ENCODE measurements at regions not wholly inside any gene's neighbourhood (a gene's known extent, or its start where the extent isn't known, plus 50 kb on each side); places are given as distances from the start of the nearest gene placed in this dataset.

DNA sequence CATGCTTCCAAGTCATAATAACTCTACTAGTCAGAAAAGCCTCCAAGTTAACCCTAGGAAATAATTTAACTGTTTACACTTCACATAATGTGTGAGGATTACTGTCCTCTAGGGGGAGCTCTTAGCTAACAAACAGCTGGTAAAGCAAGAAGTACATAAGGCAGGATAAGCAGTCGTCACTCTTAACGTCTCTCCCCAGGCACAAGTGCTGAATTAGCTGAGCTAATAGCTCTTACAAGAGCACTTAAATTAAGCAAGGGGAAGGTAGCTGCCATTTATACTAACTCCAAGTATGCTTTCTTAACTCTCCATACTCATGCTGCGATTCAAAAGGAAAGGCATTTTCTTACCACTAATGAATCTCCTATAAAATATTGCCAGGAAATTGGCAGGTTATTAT lies 79.3 kb upstream of the TSPAN11 start:
- 34 to 35% methylated on average over 3 of the region's 3 CpGs for WGBS, 2 experiments
- H3K4me3 ChIP-seq (ENCODE audit: insufficient read depth, low read depth, low read length): no peak overlapping the region
- no peaks in the 10 kb centered on the region for H3K9me3 ChIP-seq (ENCODE audit: control insufficient read depth, low read length)
- H3K27me3 ChIP-seq (ENCODE audit: control insufficient read depth, insufficient read depth, low read length, poor library complexity, severe bottlenecking): no peaks in the 10 kb centered on the region
- H3K4me1 ChIP-seq (ENCODE audit: control insufficient read depth, insufficient read depth, low read length): no peaks in the 10 kb centered on the region
- no peaks in the 10 kb centered on the region for H3K36me3 ChIP-seq (ENCODE audit: control insufficient read depth, insufficient read depth, low read length)
- H3K27ac ChIP-seq (ENCODE audit: insufficient read depth, low read depth, low read length, poor library complexity, severe bottlenecking): no peak overlapping the region

DNA sequence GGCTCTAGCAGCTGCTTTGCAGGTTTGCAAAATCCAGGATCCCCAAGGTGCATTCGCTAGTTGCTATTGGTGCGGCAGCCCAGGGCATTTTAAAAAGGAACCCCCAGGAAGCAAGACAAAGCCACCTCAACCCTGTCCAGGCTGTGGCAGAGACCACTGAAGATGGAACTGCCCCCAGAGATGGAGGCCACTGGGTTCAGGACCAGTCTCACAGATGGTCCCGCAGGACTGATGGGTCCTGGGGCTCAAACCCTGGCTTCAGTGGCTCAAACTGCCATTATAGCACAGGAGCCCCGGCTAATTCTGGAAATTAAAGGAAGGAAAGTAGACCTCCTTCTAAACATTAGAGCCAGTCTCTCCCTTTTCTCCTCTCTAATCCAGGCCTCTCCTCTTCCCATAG lies 79.8 kb upstream of the TSPAN11 start:
- no peaks in the 10 kb centered on the region for H3K27me3 ChIP-seq (ENCODE audit: control insufficient read depth, insufficient read depth, low read length, poor library complexity, severe bottlenecking)
- WGBS, 2 experiments: 81 to 82% methylated on average over 4 of the region's 4 CpGs
- no peak overlapping the region for H3K4me3 ChIP-seq (ENCODE audit: insufficient read depth, low read depth, low read length)
- no peaks in the 10 kb centered on the region for H3K9me3 ChIP-seq (ENCODE audit: control insufficient read depth, low read length)
- no peak overlapping the region for H3K27ac ChIP-seq (ENCODE audit: insufficient read depth, low read depth, low read length, poor library complexity, severe bottlenecking)
- H3K4me1 ChIP-seq (ENCODE audit: control insufficient read depth, insufficient read depth, low read length): no peaks in the 10 kb centered on the region
- H3K36me3 ChIP-seq (ENCODE audit: control insufficient read depth, insufficient read depth, low read length): no peaks in the 10 kb centered on the region

DNA sequence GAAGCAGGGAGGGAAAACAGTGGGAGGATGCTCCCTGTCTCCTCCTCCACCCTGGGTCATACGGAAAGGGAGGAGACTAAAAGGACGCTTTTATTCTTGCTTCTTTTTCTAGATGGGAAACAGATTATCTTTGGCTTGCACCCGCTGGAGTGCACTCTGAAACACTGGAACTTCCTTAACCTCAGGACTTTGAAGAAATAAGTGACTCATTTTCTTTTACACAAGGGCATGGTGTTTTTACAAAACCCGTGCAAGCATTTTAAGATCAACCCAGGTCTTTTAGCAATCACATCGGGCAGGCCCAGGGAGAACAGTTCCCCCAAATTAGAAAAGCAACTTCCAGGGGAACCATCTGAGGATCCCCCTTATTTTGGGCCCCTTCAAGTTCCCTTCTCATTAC lies 80.9 kb upstream of the TSPAN11 start:
- no peaks in the 10 kb centered on the region for H3K36me3 ChIP-seq (ENCODE audit: control insufficient read depth, insufficient read depth, low read length)
- H3K4me3 ChIP-seq (ENCODE audit: insufficient read depth, low read depth, low read length): no peak overlapping the region
- 93 to 94% methylated on average over 5 of the region's 5 CpGs for whole genome bisulfite sequencing, 2 experiments
- no peaks in the 10 kb centered on the region for H3K27me3 ChIP-seq (ENCODE audit: control insufficient read depth, insufficient read depth, low read length, poor library complexity, severe bottlenecking)
- H3K4me1 ChIP-seq (ENCODE audit: control insufficient read depth, insufficient read depth, low read length): no peaks in the 10 kb centered on the region
- no peak overlapping the region for H3K27ac ChIP-seq (ENCODE audit: insufficient read depth, low read depth, low read length, poor library complexity, severe bottlenecking)
- no peaks in the 10 kb centered on the region for H3K9me3 ChIP-seq (ENCODE audit: control insufficient read depth, low read length)

DNA sequence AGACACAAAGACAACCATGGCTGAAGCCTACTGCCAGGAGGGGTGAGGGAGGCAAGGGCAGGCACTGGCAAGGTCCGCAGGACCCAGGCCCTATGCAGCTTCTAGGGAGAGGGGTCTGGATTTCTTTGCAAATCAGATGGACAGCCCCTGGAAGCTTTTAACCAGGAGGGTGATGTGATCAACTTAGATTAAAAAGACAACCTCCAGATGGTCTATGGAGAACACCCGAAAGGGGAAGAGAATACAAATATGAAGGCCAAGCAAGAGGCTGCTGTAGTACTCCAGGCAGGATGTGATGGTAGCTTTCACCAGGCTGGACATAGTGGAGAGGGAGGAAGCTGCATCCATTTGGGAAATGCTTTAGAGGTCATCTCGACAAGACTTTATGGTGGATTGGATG lies 83.3 kb upstream of the TSPAN11 start:
- WGBS, 2 experiments: 91 to 95% methylated on average over 3 of the region's 3 CpGs
- H3K36me3 ChIP-seq (ENCODE audit: control insufficient read depth, insufficient read depth, low read length): no peaks in the 10 kb centered on the region
- no peaks in the 10 kb centered on the region for H3K9me3 ChIP-seq (ENCODE audit: control insufficient read depth, low read length)
- H3K4me3 ChIP-seq (ENCODE audit: insufficient read depth, low read depth, low read length): no peak overlapping the region
- H3K27me3 ChIP-seq (ENCODE audit: control insufficient read depth, insufficient read depth, low read length, poor library complexity, severe bottlenecking): no peaks in the 10 kb centered on the region
- H3K4me1 ChIP-seq (ENCODE audit: control insufficient read depth, insufficient read depth, low read length): no peaks in the 10 kb centered on the region
- H3K27ac ChIP-seq (ENCODE audit: insufficient read depth, low read depth, low read length, poor library complexity, severe bottlenecking): no peak overlapping the region

DNA sequence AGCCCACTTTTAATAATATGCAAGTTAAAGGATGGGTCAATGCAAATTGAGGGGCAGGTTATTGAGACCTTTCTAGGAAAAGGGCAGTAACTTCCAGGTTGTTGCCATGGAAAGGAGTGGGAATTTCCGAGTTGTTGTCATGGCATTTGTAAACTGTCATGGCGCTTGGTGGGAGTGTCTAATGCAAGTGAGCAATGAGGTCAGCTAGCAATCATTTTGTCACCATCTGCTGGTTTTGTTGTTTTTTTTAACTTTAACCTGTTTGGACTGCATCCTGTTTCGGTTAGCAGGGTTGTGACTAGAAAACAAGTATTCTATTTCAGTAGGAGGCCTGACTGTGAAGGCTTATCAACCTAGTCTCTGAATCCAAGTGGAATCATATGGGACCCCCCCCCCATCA lies 85.8 kb upstream of the TSPAN11 start:
- Histone ChIP-seq H3K9me3 (ENCODE audit: control insufficient read depth, low read length) (no peaks in the 10 kb centered on the region), H3K27me3 (ENCODE audit: control insufficient read depth, insufficient read depth, low read length, poor library complexity, severe bottlenecking) (no peaks in the 10 kb centered on the region), H3K27ac (ENCODE audit: insufficient read depth, low read depth, low read length, poor library complexity, severe bottlenecking) (no peak overlapping the region), H3K4me1 (ENCODE audit: control insufficient read depth, insufficient read depth, low read length) (no peaks in the 10 kb centered on the region), H3K36me3 (ENCODE audit: control insufficient read depth, insufficient read depth, low read length) (no peaks in the 10 kb centered on the region), H3K4me3 (ENCODE audit: insufficient read depth, low read depth, low read length) (no peak overlapping the region)
- 97% methylated on average over 3 of the region's 3 CpGs for WGBS, 2 experiments

DNA sequence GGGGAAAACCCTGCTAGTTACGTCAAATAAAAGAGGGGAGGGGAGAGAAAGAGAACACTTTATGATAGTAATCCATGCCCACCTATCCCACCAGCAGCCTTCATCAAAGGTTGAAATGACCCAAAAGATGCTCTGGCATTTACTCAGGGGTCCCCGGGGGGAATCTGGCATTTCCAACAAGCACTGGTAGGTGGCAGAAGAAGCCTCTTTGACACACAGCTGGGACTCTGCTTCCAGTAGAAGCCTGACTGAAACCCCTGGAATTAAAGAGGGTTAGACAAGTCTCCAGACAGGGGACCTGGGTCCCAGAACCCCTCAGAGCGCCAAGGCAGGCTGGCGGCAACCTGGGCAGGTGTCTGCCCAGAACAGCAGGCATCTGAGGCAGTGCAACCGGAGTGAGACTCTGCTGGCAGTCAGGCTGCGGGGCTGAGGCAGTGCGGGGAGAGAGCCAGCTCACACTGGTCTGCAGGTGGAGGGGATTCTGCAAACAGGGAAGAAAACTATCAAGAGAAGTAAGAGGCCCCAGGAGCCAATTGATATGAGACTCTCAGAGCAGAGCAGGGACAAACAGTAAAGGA lies 85.0 kb upstream of the CAPRIN2 start:
- Histone ChIP-seq H3K9me3 (ENCODE audit: control insufficient read depth, low read length) (no peaks in the 10 kb centered on the region), H3K4me3 (ENCODE audit: insufficient read depth, low read depth, low read length) (no peak overlapping the region), H3K4me1 (ENCODE audit: control insufficient read depth, insufficient read depth, low read length) (no peaks in the 10 kb centered on the region), H3K36me3 (ENCODE audit: control insufficient read depth, insufficient read depth, low read length) (no peaks in the 10 kb centered on the region), H3K27me3 (ENCODE audit: control insufficient read depth, insufficient read depth, low read length, poor library complexity, severe bottlenecking) (no peaks in the 10 kb centered on the region), H3K27ac (ENCODE audit: insufficient read depth, low read depth, low read length, poor library complexity, severe bottlenecking) (no peak overlapping the region)
- 73 to 74% methylated on average over 7 of the region's 7 CpGs for WGBS, 2 experiments

DNA sequence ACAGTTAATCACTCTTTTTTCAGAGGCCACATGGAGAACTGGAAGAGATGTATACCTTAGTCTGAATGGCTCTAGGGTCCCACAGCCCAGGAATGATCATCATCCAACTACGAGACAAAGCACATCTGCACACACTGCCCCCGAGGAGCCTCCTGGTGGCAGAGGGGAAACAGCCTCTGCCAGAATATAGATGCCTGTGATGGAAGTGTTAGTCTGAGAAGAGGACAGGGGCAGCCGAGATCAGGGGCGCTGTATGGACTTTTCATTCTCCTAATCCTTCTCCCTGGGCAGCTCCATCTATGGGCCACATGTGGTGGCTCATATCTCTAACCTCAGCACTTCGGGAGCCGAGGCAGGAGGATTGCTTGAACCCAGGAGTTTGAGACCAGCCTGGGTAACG lies 82.8 kb upstream of the CAPRIN2 start:
- Histone ChIP-seq H3K27me3 (ENCODE audit: control insufficient read depth, insufficient read depth, low read length, poor library complexity, severe bottlenecking) (no peaks in the 10 kb centered on the region), H3K9me3 (ENCODE audit: control insufficient read depth, low read length) (no peaks in the 10 kb centered on the region)
- WGBS, 2 experiments: 62 to 67% methylated on average over 5 to 7 of the region's 7 CpGs

DNA sequence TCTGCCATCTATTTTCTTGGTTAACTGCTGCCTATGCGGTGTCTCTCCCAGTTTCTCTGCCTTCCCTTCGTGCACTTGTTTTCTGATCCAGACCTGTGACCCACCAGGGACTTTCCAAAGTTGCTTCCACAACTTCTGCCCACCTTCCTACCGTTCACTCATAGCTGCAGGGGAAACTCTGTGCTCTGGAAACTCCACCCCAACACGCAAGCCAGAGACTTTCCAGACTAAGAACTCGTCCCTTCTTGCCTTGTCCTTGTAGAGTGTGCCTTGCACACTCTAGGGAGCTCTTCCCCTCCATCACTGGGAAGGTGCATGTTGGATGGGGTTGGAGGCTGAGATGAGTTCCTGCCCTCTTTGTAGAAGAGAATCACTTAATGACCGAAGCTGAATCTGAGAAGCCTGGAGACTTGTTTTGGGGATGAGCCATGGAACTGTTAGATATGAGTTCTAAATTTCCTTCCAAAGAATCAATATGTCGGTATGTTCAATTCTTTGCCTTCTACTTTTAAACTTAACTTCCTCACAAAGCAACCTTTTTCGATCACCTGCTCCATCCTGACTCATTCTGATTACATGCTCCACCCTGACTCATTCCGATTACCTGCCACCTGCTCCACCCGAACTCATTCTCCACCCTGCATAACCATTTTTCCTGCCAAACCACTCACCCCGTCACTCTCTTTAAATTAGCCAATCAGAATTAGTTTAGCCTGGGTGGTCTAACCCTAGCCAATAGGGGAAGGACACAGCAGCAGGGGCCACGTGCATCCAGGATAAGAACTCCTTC lies 82.1 kb upstream of the CAPRIN2 start:
- Histone ChIP-seq H3K4me1 (ENCODE audit: control insufficient read depth, insufficient read depth, low read length) (no peaks in the 10 kb centered on the region), H3K4me3 (ENCODE audit: insufficient read depth, low read depth, low read length) (no peak overlapping the region), H3K27ac (ENCODE audit: insufficient read depth, low read depth, low read length, poor library complexity, severe bottlenecking) (no peak overlapping the region), H3K36me3 (ENCODE audit: control insufficient read depth, insufficient read depth, low read length) (no peaks in the 10 kb centered on the region), H3K9me3 (ENCODE audit: control insufficient read depth, low read length) (no peaks in the 10 kb centered on the region), H3K27me3 (ENCODE audit: control insufficient read depth, insufficient read depth, low read length, poor library complexity, severe bottlenecking) (no peaks in the 10 kb centered on the region)
- 84 to 85% methylated on average over 12 of the region's 12 CpGs for WGBS, 2 experiments

More for the DNA sequence above, 82.8 kb upstream of the CAPRIN2 start:
- Histone ChIP-seq H3K36me3 (ENCODE audit: control insufficient read depth, insufficient read depth, low read length) (no peaks in the 10 kb centered on the region), H3K4me1 (ENCODE audit: control insufficient read depth, insufficient read depth, low read length) (no peaks in the 10 kb centered on the region), H3K27ac (ENCODE audit: insufficient read depth, low read depth, low read length, poor library complexity, severe bottlenecking) (no peak overlapping the region), H3K4me3 (ENCODE audit: insufficient read depth, low read depth, low read length) (no peak overlapping the region)

DNA sequence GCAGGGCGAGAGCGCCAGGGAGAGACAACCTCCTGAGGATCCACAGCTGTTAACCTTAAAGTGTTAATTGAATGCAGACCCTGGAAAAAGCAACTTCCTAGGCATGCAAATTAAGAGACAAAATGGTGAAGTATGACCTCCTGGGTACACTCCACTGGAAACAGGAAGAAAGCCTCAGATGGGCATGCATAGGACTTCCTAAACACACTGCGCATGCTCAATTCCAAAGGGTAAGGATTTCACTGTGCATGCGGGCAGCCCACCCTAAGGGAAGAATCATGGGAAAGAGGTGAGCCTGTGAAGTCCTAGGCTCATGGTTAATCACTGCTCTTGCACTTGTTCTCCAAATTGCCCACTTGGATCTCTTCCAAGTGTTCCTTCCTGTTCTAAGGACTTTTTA lies 80.5 kb upstream of the CAPRIN2 start:
- Histone ChIP-seq H3K36me3 (ENCODE audit: control insufficient read depth, insufficient read depth, low read length) (no peaks in the 10 kb centered on the region), H3K4me3 (ENCODE audit: insufficient read depth, low read depth, low read length) (no peak overlapping the region), H3K27ac (ENCODE audit: insufficient read depth, low read depth, low read length, poor library complexity, severe bottlenecking) (no peak overlapping the region), H3K9me3 (ENCODE audit: control insufficient read depth, low read length) (no peaks in the 10 kb centered on the region), H3K27me3 (ENCODE audit: control insufficient read depth, insufficient read depth, low read length, poor library complexity, severe bottlenecking) (no peaks in the 10 kb centered on the region), H3K4me1 (ENCODE audit: control insufficient read depth, insufficient read depth, low read length) (no peaks in the 10 kb centered on the region)
- 92 to 96% methylated on average over 4 of the region's 4 CpGs for WGBS, 2 experiments

DNA sequence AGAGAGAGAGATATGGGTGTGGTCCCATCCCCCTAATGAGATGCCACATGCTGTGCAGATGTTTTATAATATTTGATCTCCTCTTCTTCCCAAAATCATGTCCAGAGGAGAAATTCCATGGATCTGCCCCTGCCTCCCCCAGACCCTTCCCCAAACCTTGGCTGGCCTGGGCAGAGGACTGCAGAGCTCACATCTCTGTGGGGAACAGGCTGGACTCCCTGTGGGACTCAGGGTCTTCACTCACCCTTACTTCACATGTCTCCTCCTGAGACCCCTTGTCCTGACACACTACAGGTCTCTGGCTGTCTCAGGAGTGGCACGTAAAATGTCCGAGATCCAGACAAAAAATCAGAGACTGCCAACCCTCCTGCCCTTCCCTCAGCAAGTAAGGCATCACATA lies 76.0 kb upstream of the CAPRIN2 start:
- H3K9me3 ChIP-seq (ENCODE audit: control insufficient read depth, low read length): no peaks in the 10 kb centered on the region
- H3K4me3 ChIP-seq (ENCODE audit: insufficient read depth, low read depth, low read length): no peak overlapping the region
- H3K36me3 ChIP-seq (ENCODE audit: control insufficient read depth, insufficient read depth, low read length): no peaks in the 10 kb centered on the region
- H3K27me3 ChIP-seq (ENCODE audit: control insufficient read depth, insufficient read depth, low read length, poor library complexity, severe bottlenecking): no peaks in the 10 kb centered on the region
- 97 to 100% methylated on average over 2 of the region's 2 CpGs for WGBS, 2 experiments
- no peak overlapping the region for H3K27ac ChIP-seq (ENCODE audit: insufficient read depth, low read depth, low read length, poor library complexity, severe bottlenecking)
- no peaks in the 10 kb centered on the region for H3K4me1 ChIP-seq (ENCODE audit: control insufficient read depth, insufficient read depth, low read length)

All from ectodermal cell (in vitro differentiated cells).